ENCODE measurements at regions not wholly inside any gene's neighbourhood (a gene's known extent, or its start where the extent isn't known, plus 50 kb on each side); places are given as distances from the start of the nearest gene placed in this dataset.

DNA sequence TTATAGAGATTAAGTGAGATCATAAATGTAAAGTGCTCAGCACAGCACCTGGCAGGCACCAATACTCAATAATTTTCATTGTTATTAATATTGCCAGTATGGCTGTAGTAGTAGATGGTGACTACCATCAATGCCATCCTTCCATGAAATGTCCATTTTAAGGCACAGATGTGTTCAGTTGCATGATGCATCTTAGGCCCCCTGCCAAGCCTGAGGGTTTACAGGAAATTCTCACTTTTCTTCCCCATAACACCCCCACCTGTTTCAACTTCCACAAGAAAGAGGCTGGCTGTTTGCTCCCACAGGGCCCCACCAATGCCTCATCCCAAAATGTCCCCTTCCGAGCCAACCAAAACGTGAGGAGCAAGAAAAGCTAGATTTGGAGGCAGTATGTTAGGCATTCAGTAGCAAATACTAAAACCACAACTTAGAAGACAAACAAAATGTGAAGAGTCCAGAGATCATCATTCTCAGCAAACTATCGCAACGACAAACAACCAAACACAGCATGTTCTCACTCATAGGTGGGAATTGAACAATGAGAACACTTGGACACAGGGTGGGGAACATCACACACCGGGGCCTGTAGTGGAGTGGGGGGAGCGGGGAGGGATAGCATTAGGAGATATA, 110.6 kb upstream of the NHSL1 start:
- Histone ChIP-seq H3K4me1 (ENCODE audit: control insufficient read depth, insufficient read depth, low read length) (peaks cover 5% of the 10 kb centered on the region; the same call in 1 of the 2 replicates), H3K9me3 (ENCODE audit: control insufficient read depth, insufficient read depth, low read depth, low read length) (no peaks in the 10 kb centered on the region), H3K36me3 (ENCODE audit: control insufficient read depth in 2 of 2, insufficient read depth in 1 of 2, low read length in 2 of 2) (no peaks in the 10 kb centered on the region), H3K4me3 (ENCODE audit: low read depth, low read length) (no peak overlapping the region), H3K27ac (ENCODE audit: extremely low read depth, low read depth, low read length) (no peak overlapping the region)
- ChIA-PET POLR2A (interaction anchor here (0.5 kb wide), 1 partner anchor 207 kb away, joined by 4 read pairs; no protein-coding TSS in a partner anchor), CTCF (no interaction called here)
- no peak for TF ChIP-seq ZNF664 (tag by site-specific recombination; IDR thresholded peaks at IDR 0.05)
- no peak for TF ChIP-seq ZNF223 (tag by site-specific recombination; IDR thresholded peaks at IDR 0.05)
- no peak for TF ChIP-seq ZNF521 (tag by site-specific recombination; IDR thresholded peaks at IDR 0.05)
- TF ChIP-seq ZNF677 (tag by site-specific recombination; IDR thresholded peaks at IDR 0.05) = no peak
- no peak for TF ChIP-seq BCL6B (tag by site-specific recombination; IDR thresholded peaks at IDR 0.05)
- TF ChIP-seq ZBTB26 (tag by site-specific recombination; optimal IDR thresholded peaks at IDR 0.05) = no peak
- TF ChIP-seq KLF7 (tag by site-specific recombination; IDR thresholded peaks at IDR 0.05; ENCODE audit: borderline replicate concordance) = no peak
- TF ChIP-seq ZNF366 (tag by site-specific recombination; conservative IDR thresholded peaks at IDR 0.05) = no peak
- no peak for TF ChIP-seq ZBTB10 (tag by site-specific recombination; IDR thresholded peaks at IDR 0.05)
- TF ChIP-seq ZNF558 (tag by site-specific recombination; IDR thresholded peaks at IDR 0.05) = no peak
- no peak for TF ChIP-seq ZNF221 (tag by site-specific recombination; IDR thresholded peaks at IDR 0.05; ENCODE audit: borderline replicate concordance)
- no peak for TF ChIP-seq ZNF580 (tag by site-specific recombination; IDR thresholded peaks at IDR 0.05)
- TF ChIP-seq ZNF148 (tag by site-specific recombination; IDR thresholded peaks at IDR 0.05; ENCODE audit: borderline replicate concordance) = no peak
- TF ChIP-seq ZNF791 (tag by site-specific recombination; IDR thresholded peaks at IDR 0.05) = no peak
- no peak for TF ChIP-seq ZSCAN23 (tag by site-specific recombination; IDR thresholded peaks at IDR 0.05)
- no peak for TF ChIP-seq HOXC10 (CRISPR knock-in tag; IDR thresholded peaks at IDR 0.05)

- ChIA-PET POLR2A (no interaction called here), CTCF (interaction anchor here (0.7 kb wide), 1 partner anchor 115 kb away, joined by 5 read pairs; no protein-coding TSS in a partner anchor)
- H3K4me1 ChIP-seq (ENCODE audit: control insufficient read depth, insufficient read depth, low read length) = peaks cover under 1% of the 10 kb centered on the region; the same call in 1 of the 2 replicates
- no peaks in the 10 kb centered on the region for H3K36me3 ChIP-seq (ENCODE audit: control insufficient read depth in 2 of 2, insufficient read depth in 1 of 2, low read length in 2 of 2)
- no peaks in the 10 kb centered on the region for H3K9me3 ChIP-seq (ENCODE audit: control insufficient read depth, insufficient read depth, low read depth, low read length)
- H3K27ac ChIP-seq (ENCODE audit: extremely low read depth, low read depth, low read length) = no peak overlapping the region
- H3K4me3 ChIP-seq (ENCODE audit: low read depth, low read length) = no peak overlapping the region
- no peak for TF ChIP-seq ZNF843 (tag by site-specific recombination; IDR thresholded peaks at IDR 0.05)
- no peak for TF ChIP-seq ZBTB17 (tag by site-specific recombination; IDR thresholded peaks at IDR 0.05)
- no peak for TF ChIP-seq SETDB1 (IDR thresholded peaks at IDR 0.05; ENCODE audit: insufficient read length, low read length)
- no peak for TF ChIP-seq ZNF626 (tag by site-specific recombination; IDR thresholded peaks at IDR 0.05)
- TF ChIP-seq KLF16 (tag by site-specific recombination; IDR thresholded peaks at IDR 0.05) = no peak
- TF ChIP-seq SP7 (tag by site-specific recombination; IDR thresholded peaks at IDR 0.05) = no peak
- TF ChIP-seq HIC1 (tag by site-specific recombination; IDR thresholded peaks at IDR 0.05) = no peak
Measured at GRCh38 chr6:138610816-138611215, 111.5 kb upstream of the NHSL1 start.

Measured in HEK293 (cell line).